Calu3 (cell line): ENCODE measurements at regions not wholly inside any gene's neighbourhood (a gene's known extent, or its start where the extent isn't known, plus 50 kb on each side); places are given as distances from the start of the nearest gene placed in this dataset.

Source experiments
- BruUV-seq: library from RNA; stranded (reverse); fragments of 400-500 nt; replicated peaks from 2 replicates; lab custom pipeline; 2021; lab: Mats Ljungman, UMichigan
- CTCF ChIA-PET: fragments of 300-600 bp; sonication (Branson Sonifier 250); formaldehyde crosslinking; loops from one replicate; lab custom pipeline; 2022; ENCODE audit warnings: antibody characterized with exemption; lab: Charles Lee
- DNase-seq: peaks from one replicate; pipeline ENCODE4 v3.0.0; 2022
- H3K27ac Mint-ChIP-seq: one replicate; pipeline ENCODE4 v1.8.0; 2022; ENCODE audit warnings: mixed read lengths; ENCODE audit not compliant: unreplicated experiment
- H3K27me3 Mint-ChIP-seq: one replicate; pipeline ENCODE4 v1.8.0; 2022; ENCODE audit warnings: mixed read lengths; ENCODE audit not compliant: unreplicated experiment
- H3K36me3 Mint-ChIP-seq: one replicate; pipeline ENCODE4 v1.8.0; 2022; ENCODE audit warnings: mild to moderate bottlenecking, moderate library complexity, mixed read lengths; ENCODE audit not compliant: insufficient read depth, unreplicated experiment
- H3K4me1 Mint-ChIP-seq: one replicate; pipeline ENCODE4 v1.8.0; 2022; ENCODE audit warnings: mild to moderate bottlenecking, low read depth, mixed read lengths; ENCODE audit not compliant: unreplicated experiment
- H3K4me3 Mint-ChIP-seq: one replicate; pipeline ENCODE4 v1.8.0; 2022; ENCODE audit warnings: mild to moderate bottlenecking, low read depth, moderate library complexity, mixed read lengths; ENCODE audit not compliant: unreplicated experiment
- H3K9me3 Mint-ChIP-seq: one replicate; pipeline ENCODE4 v1.8.0; 2022; ENCODE audit warnings: low read depth, mixed read lengths; ENCODE audit not compliant: unreplicated experiment
- CTCF ChIP-seq: fragments of 200-600 bp; IDR thresholded peaks from one replicate; pipeline ENCODE4 v1.8.0; 2022; ENCODE audit warnings: antibody characterized with exemption; ENCODE audit not compliant: unreplicated experiment
- intact Hi-C: fragments of 100-400 bp; cut with micrococcal nuclease; formaldehyde crosslinking; loops from one replicate; pipeline ENCODE4 v1.10.0; 2022; ENCODE audit not compliant: unreplicated experiment

GRCh38 chr10:59090817-59091622, 85.4 kb upstream of the PHYHIPL start:
- CTCF ChIA-PET: no interaction called here
- H3K4me3 Mint-ChIP-seq: no peak overlapping the region
- no TSS peak for BruUV-seq

DNA sequence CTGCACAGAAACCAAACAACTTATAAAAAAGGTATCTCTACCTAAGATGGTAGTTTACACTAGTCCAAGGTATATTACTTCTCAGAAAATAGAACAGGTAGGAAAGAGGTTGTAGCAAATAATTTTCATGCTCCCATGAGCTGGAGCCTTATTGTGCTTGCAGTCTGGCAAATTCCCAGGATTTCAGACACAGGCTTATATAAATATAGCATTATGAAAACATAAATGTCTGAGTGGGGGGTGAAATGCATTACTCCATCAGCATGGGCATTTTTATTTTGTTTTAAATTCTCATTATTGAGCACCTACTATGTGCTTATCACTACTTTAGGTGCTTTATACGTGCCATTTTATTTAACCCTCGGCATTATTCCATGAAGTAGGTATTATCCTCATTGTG, 83.0 kb upstream of the PHYHIPL start:
- CTCF ChIA-PET: interaction anchor here (1.4 kb wide), 1 partner anchor 8 kb away, joined by 6 read pairs; no protein-coding TSS in a partner anchor
- intact Hi-C loops: no loop called here
- no peak for TF ChIP-seq CTCF
- Mint-ChIP-seq H3K27ac (no peak overlapping the region), H3K36me3 (no peaks in the 10 kb centered on the region), H3K27me3 (peaks cover 81% of the 10 kb centered on the region), H3K9me3 (no peaks in the 10 kb centered on the region), H3K4me3 (no peak overlapping the region), H3K4me1 (no peaks in the 10 kb centered on the region)
- no TSS peak for BruUV-seq
- no peak for DNase-seq

More at GRCh38 chr10:59090817-59091622, 85.4 kb upstream of the PHYHIPL start:
- no peak for DNase-seq
- Mint-ChIP-seq H3K27ac (no peak overlapping the region), H3K4me1 (no peaks in the 10 kb centered on the region), H3K27me3 (peaks cover 82% of the 10 kb centered on the region), H3K36me3 (no peaks in the 10 kb centered on the region), H3K9me3 (no peaks in the 10 kb centered on the region)
- TF ChIP-seq CTCF: no peak
- intact Hi-C loops: no loop called here

- intact Hi-C loops: no loop called here
- H3K36me3 Mint-ChIP-seq: no peaks in the 10 kb centered on the region
- H3K27me3 Mint-ChIP-seq: peaks cover 64% of the 10 kb centered on the region
- TF ChIP-seq CTCF: no peak
- CTCF ChIA-PET: no interaction called here
- BruUV-seq: no TSS peak
- no peaks in the 10 kb centered on the region for H3K4me1 Mint-ChIP-seq
- H3K4me3 Mint-ChIP-seq: no peak overlapping the region
- no peaks in the 10 kb centered on the region for H3K9me3 Mint-ChIP-seq
- H3K27ac Mint-ChIP-seq: no peak overlapping the region
- DNase-seq: no peak
These were observed 79.8 kb upstream of the PHYHIPL start for GRCh38 chr10:59096631-59097030.

GRCh38 chr10:59098387-59098786, 78.1 kb upstream of the PHYHIPL start:
- intact Hi-C loops: no loop called here
- no peak overlapping the region for H3K27ac Mint-ChIP-seq
- no TSS peak for BruUV-seq
- no peaks in the 10 kb centered on the region for H3K9me3 Mint-ChIP-seq
- peaks cover 46% of the 10 kb centered on the region for H3K27me3 Mint-ChIP-seq
- H3K36me3 Mint-ChIP-seq: no peaks in the 10 kb centered on the region
- DNase-seq: no peak
- H3K4me3 Mint-ChIP-seq: no peak overlapping the region
- H3K4me1 Mint-ChIP-seq: no peaks in the 10 kb centered on the region
- no peak for TF ChIP-seq CTCF
- CTCF ChIA-PET: no interaction called here
